GM21619 (cell line): ENCODE measurements at regions not wholly inside any gene's neighbourhood (a gene's known extent, or its start where the extent isn't known, plus 50 kb on each side); places are given as distances from the start of the nearest gene placed in this dataset.

Experiments
- ATAC-seq: cut with Tn5 transposase; IDR thresholded peaks from one replicate; pipeline ENCODE4 v1.9.1; 2021; ENCODE audit not compliant: unreplicated experiment

- ATAC-seq = no peak
Observed at GRCh38 chr10:92789786-92790185, 58.5 kb upstream of the EXOC6 start.

DNA sequence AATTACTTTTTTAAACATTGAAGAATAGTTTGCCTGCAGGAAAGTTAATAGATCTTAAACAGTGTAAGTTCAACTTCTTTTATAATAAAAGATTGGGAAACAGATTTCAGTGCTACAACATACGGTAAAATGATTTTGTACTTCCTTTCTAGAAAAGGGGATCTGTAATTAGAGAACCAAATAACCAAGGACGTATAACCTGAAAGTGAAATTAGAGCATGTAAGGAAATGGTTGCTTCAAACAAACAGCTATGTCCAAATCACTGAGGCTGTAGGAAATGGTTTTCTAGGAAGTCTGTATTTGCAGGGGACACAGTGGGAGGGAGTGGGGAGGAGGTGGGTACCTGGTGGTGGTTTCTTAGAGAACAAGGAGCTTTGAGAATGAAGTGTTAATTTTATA, 57.9 kb upstream of the EXOC6 start:
- no peak for ATAC-seq

DNA sequence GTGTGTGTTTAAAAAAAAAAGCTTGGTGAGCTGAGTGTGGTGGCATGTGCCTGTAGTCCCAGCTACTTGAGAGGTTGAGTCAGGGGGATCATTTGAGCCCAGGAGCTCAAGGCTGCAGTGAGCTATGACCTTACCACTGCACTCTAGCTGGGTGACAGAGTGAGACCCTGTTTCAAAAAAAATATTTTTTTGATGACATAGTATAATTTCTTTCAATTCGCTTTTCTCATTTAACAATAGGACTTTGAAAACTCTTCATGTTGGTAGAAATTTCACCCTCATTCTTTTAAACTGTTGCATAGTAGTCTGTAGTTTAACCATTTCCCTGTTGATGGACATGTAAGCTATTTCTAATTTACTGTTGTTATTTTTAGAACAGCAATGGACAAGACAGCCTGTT, 55.7 kb upstream of the EXOC6 start:
- no peak for ATAC-seq
